IPS-18a (cell line): ENCODE measurements at regions not wholly inside any gene's neighbourhood (a gene's known extent, or its start where the extent isn't known, plus 50 kb on each side); places are given as distances from the start of the nearest gene placed in this dataset.

ENCODE experiments used
- H3K27ac ChIP-seq: one replicate; pipeline ENCODE4 v1.5.1; 2013; ENCODE audit warnings: low read length
- H3K27me3 ChIP-seq: one replicate; pipeline ENCODE4 v1.6.1; 2013; ENCODE audit warnings: mild to moderate bottlenecking, low read length; ENCODE audit not compliant: control insufficient read depth, insufficient read depth
- H3K36me3 ChIP-seq: one replicate; pipeline ENCODE4 v1.6.1; 2013; ENCODE audit warnings: low read depth, low read length; ENCODE audit not compliant: control insufficient read depth
- H3K4me1 ChIP-seq: one replicate; pipeline ENCODE4 v1.6.1; 2013; ENCODE audit warnings: low read depth, low read length; ENCODE audit not compliant: control insufficient read depth
- H3K4me3 ChIP-seq: one replicate; pipeline ENCODE4 v1.5.1; 2013; ENCODE audit warnings: low read length
- H3K9ac ChIP-seq: one replicate; pipeline ENCODE4 v1.6.1; 2013; ENCODE audit warnings: mild to moderate bottlenecking, low read length, moderate library complexity
- H3K9me3 ChIP-seq: one replicate; pipeline ENCODE4 v1.6.1; 2013; ENCODE audit warnings: low read depth, low read length; ENCODE audit not compliant: control insufficient read depth

DNA sequence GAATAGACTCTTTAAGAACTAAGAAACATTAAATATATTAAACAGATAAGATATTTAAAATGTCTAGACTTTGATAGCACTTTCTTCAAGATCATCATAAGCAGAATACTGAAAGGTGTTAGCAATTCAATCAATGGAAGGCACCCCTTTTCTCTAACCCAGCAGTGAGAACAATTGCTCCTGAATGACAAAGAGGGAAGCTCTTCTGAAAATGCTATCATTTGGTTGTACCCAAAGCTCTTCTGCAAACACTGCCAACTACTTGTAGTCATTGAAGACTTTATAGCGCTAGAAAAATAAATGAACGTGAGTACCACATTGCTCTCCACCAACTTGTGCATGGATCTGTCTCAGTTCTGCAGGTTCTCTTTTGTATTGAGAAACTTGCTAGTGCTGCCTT, 62.2 kb upstream of the LMO3 start:
- no peak overlapping the region for H3K27ac ChIP-seq
- H3K9ac ChIP-seq: no peak overlapping the region
- H3K4me1 ChIP-seq: peaks cover 3% of the 10 kb centered on the region
- no peaks in the 10 kb centered on the region for H3K9me3 ChIP-seq
- no peaks in the 10 kb centered on the region for H3K27me3 ChIP-seq
- no peaks in the 10 kb centered on the region for H3K36me3 ChIP-seq
- H3K4me3 ChIP-seq: no peak overlapping the region

DNA sequence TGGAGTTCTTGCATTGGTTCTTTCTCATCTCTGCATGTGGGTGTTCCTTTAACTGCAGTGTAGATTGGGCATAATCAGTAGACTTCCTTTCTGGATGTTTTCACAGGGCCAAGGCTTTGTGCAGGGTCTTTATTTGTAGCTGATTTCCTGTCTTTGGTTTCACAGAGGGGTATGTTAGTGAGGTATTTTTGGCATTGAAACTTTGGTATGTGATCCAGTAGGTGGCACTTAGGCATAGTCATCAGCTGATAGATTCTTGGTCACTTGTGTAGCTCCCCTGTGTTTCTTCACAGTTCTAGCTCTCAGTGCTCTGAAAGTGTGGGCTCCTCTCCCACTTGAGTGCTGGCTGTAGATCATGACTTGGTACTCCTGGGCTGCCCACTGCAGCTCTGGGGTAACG, 52.7 kb upstream of the LMO3 start:
- no peaks in the 10 kb centered on the region for H3K27me3 ChIP-seq
- no peak overlapping the region for H3K9ac ChIP-seq
- H3K4me1 ChIP-seq: no peaks in the 10 kb centered on the region
- H3K36me3 ChIP-seq: no peaks in the 10 kb centered on the region
- H3K4me3 ChIP-seq: no peak overlapping the region
- no peaks in the 10 kb centered on the region for H3K9me3 ChIP-seq
- no peak overlapping the region for H3K27ac ChIP-seq
